ENCODE measurements at regions not wholly inside any gene's neighbourhood (a gene's known extent, or its start where the extent isn't known, plus 50 kb on each side); places are given as distances from the start of the nearest gene placed in this dataset.
"Not testable (repeated sequence)": the region's sequence is repeated elsewhere in the genome, so short reads cannot be mapped to it uniquely, and the experiment has no call there.

DNA sequence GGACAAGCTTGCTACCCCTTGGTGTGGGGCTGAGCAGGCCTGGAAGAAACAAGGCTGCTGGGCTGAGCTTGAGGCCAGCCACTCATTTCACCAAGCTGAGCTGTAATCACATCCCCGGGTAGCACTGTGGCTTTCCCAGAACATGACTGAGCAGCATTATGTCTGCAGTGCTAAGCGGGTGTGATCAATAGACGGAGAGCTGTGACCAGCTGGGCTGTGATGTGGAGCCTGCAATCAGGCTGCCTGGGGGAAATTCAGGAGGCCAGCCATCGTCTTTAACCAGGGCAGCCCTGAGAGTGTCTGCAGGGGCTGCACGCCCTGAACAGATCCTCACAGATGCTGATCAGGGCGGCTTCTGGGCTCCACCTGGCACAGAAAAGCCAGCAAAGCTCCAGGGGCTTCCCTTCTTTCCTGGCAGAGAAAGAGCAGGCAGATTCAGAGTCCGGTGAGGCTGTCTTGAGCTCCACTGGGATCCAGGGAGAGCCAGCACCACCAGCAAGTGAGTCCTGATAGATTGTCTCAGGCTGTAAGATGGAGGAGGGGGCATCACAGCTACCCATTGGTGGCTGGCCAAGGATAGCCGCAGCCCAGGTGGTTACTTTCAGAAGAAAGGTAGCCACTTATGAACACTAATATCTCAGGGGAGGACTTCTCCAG is 165.9 kb downstream of the NRN1 start:
- DNase-seq (ENCODE audit: low read depth in 3 of 3, low spot score in 2 of 3) = no peak

DNA sequence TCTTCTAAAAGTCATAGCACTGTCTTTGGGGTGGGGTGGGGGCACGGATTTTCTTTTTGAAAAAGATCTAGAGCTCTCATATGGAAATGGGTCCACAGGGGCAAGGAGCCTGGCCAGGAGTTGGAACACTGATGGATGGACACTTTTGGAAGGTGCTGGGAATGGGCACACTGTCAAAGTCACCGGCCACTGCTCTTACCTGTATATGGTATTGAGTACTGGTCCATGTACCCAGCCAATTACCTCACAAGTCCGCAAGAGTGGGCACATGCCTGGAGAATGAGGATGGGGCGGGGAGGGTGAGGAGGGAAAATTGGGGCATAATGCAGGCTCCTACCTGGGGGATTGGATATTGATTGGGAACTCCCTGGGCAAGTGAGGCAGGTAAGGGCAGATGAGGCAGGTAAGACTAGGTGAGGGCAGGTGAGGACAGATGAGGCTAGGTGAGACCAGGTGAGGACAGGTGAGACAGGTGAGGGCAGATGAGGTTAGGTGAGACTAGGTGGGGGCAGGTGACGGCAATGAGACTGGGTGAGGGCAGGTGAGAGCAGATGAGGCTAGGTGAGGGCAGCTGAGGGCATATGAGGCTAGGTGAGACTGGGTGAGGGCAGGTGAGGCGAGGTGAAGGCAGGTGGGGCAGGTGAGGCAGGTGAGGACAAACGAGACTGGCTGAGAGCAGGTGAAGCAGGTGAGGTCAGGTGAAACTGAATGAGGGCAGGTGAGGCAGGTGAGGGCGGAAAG is 167.9 kb downstream of the NRN1 start:
- DNase-seq (ENCODE audit: low read depth in 3 of 3, low spot score in 2 of 3) = no peak

DNA sequence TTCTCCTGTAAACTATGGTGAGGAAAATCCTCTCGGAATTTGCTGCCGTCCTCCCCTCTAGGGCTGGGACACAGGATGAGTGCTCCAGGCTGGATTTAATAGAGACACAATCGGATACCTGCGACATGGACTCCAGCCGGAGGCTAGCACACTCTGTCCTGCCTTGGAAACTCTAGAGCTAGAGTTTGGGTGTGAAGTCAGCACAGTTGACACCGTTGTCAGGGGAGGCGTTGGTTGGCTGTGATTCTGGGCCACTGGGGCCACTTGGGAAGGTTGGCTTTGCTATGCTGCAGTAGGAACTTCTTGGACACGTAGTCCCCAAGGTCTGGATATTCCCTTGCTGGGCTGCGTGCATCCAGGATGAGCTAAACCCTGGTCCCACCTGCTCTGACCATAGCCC is 169.4 kb downstream of the NRN1 start:
- DNase-seq (ENCODE audit: low read depth in 3 of 3, low spot score in 2 of 3) = no peak

DNA sequence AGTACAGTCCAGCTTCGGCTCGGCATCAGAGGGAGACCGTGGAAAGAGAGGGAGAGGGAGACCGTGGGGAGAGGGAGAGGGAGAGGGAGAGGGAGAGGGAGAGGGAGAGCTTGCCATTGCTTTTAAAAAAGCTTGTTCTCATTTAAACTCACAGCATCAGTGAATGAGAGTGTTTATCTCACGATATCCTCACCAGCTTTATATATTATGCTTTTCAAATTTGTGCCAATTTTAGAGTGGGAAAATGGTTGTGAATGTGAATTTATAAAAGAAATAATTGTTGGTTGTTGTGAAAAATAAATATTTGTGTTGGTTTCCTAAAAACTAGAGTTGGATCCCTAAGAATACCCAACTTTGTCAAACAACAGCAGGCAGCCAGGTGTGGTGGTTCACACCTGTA is 170.1 kb downstream of the NRN1 start:
- DNase-seq (ENCODE audit: low read depth in 3 of 3, low spot score in 2 of 3) = not testable (repeated sequence)

DNA sequence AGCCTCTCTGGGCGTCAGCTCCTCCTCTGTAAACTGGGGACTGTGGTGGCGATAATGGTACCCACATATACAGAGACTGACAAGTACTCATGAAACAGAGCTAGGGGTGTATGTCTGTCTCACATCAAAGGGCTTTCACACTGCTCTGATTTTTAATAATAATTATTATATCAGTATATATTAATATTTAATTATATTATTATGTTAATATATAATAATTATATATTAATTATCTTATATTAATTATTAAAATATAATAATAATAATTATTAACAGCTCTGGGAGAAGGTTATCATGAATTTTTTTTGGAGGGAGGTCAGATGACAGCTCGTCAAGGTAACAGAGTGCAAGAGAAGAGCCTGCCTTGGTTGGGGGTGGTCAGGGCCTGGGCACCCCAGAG is 173.6 kb downstream of the NRN1 start:
- no peak for DNase-seq (ENCODE audit: low read depth in 3 of 3, low spot score in 2 of 3)

DNA sequence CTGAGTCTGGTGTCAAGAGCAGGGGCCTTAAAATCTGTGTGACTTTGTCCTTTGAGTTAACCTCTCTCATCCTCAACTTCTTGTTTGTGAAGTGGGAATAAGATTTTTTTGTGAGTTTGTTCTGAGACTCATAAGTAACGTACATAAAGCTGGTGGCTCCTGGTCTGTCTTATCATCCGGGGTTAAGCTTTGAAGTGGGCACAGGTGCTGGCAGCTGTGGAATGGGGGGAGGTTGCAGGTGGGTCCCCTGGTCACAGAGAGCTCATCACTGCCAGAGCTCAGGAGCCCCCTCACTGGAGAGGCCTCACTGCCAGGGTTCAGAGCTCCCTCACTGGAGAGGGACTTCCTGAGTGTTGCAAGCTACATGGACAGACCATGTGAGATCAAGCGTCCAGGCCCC is 174.1 kb downstream of the NRN1 start:
- no peak for DNase-seq (ENCODE audit: low read depth in 3 of 3, low spot score in 2 of 3)

DNA sequence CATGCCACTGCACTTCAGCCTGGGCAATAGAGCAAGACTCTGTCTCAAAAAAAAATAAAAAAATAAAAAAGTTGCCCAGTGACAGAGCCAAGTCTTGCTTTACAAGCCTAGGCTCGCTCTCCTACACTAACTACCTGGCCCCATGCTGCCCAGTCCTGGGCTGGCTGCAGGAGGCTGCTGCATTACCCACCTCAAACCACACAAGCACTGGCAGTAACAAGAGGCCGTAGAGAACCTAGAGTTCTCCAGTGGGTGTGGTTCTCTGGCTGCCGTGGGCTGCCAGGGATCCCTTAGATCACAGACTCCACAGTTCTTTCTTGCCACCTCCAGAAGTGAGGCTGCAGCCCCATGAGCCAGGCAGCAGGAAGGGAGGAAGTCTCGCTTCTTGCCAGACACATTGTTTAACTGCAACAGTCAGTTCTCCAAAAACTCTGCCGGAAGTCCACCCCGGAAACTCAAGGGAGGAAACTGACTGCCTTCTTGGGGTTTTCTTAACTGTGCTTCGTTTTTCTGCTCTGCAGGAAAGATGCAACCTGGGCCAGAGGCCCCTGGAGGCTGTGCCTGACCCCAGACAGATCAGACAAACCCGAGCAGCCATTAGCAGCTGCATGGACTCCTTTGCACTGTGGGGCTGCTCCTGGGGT is 175.4 kb downstream of the NRN1 start:
- not testable (repeated sequence) for DNase-seq (ENCODE audit: low read depth in 3 of 3, low spot score in 2 of 3)

DNA sequence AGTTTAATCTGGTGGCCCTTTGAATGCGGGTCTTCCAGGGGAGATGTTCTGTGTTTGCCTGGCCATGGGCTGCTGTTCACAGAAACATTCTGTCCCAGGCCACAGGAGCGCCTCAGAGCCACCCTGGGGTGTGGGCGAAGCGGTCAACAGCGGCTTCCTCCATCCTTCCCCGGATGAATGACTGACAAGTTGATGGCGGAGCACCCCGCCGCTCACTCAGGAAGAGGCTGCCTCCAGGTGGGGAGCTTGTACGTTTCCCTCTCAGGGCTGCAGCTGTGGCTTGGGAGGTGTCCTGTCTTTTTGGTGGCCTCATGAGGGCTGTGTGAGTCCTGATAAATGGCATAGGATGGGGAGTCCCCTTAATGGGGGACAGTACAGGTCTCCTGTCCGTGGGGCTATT is 178.4 kb downstream of the NRN1 start:
- DNase-seq (ENCODE audit: low read depth in 3 of 3, low spot score in 2 of 3) = no peak

DNA sequence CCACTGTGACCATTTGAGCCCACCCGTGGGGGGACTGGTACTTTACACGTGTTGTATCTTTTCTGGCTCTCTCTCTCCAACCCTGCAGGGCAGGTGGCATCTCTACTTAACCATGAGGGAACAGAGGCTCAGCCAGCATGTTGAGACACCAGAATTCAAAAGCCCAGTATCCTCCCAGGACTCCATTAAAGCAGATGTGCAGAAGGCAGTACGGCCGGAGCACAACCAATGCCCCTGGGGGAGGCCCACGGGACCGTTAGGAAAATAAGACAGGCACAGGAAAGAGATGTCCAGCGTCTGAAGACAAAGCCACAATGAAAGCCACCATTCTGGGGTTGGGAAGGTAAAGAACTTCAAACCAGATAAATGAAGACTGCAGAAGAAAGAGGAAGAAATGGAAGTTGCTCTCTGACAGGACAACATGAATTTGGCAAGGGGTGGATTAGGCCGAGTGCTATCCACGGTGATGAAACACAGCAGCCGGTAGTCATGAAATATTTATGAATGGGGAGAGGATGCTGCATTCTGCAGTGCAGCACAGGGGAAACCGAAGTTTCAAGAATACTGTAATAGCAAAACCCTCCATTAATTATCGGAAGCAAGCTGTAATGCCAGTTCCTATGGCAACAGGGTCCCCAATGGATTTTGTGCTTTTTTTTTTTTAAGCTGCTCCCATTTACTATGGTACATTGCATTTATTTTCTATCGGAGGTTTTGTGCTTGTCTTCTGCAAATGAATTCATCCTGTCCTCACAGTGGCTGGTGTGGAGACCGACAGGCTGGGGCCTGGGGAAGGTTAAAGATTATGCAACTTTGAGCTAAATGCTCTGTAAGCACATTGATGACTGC is 179.4 kb downstream of the NRN1 start:
- no peak for DNase-seq (ENCODE audit: low read depth in 3 of 3, low spot score in 2 of 3)

DNA sequence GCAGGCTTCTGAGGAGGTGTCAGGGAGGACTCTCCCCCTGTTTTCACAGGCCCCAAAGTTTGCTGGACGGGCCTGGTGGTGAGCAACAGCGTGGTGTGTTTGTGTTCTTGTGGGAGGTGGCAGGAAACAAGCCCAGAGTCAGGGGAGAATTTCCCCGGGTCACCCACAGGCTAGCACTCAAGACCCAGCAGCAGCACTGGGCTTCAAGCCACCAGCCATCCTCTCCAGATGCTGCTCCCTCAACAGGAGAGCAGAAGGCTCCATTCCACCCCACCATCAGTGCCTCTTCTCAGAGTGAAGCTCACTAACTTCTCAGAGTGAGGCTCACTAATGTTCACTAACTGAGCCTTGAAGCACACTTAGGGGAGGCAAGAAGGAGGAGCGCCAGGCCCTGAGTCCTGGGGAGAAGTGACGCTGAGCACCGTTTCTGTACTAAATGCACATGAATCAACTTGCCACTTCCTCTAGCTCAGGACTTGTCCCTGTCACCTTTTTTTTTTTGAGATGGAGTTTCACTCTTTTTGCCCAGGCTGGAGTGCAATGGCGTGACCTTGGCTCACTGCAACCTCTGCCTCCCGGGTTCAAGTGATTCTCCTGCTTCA is 182.2 kb downstream of the NRN1 start:
- DNase-seq (ENCODE audit: low read depth in 3 of 3, low spot score in 2 of 3) = not testable (repeated sequence)
